Left colon (tissue), 2 donors: ENCODE measurements at regions not wholly inside any gene's neighbourhood (a gene's known extent, or its start where the extent isn't known, plus 50 kb on each side); places are given as distances from the start of the nearest gene placed in this dataset.
"Not testable (repeated sequence)": the region's sequence is repeated elsewhere in the genome, so short reads cannot be mapped to it uniquely, and the experiment has no call there.

Source experiments
- ATAC-seq: fragments of 200-7000 bp; cut with Tn5 transposase; one replicate; pipeline ENCODE4 v1.9.1; 2020; ENCODE audit warnings: mild to moderate bottlenecking, moderate library complexity
- DNase-seq, 2 donors: peaks; one replicate each; pipeline ENCODE4 v3.0.0-alpha.2; 2020
- intact Hi-C, 2 donors: fragments of 100-400 bp; cut with DNase I in 1 of 2; cut with micrococcal nuclease in 1 of 2; formaldehyde crosslinking; loops; one replicate each; pipeline versions ENCODE4 v1.11.2 to v1.14.0; 2022; cut with DNase I, micrococcal nuclease
- donor health status: DM: no; HTN: no; CAD: no.
- donor health status: DM: yes; HTN: yes; CAD: no.

- intact Hi-C loops: no loop called here
- ATAC-seq (no peak), DNase-seq (no peak)
These were observed 580.3 kb upstream of the GJE1 start for GRCh38 chr6:141552463-141552862.

DNA sequence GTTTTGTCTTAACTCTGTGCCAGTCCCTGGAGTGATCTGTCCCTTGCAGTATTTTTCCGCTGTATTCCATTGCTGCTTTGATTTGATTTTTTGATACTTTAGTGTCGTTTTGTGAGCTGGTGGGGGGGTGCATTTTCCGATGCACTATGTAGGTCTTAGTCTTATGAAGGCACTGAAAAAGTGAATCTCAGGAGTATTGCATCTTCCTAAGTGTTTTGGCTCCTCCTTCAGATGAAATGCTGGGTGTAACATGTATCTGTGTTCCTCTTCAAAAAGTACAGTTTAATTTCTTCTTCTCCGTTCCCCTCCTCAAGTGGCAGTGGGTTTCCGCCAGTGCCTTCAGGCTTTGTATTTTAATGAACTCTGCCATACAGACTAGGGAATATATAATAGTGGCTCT, 580.7 kb upstream of the GJE1 start:
- DNase-seq: no peak
- ATAC-seq: no peak
- intact Hi-C loops: no loop called here

DNA sequence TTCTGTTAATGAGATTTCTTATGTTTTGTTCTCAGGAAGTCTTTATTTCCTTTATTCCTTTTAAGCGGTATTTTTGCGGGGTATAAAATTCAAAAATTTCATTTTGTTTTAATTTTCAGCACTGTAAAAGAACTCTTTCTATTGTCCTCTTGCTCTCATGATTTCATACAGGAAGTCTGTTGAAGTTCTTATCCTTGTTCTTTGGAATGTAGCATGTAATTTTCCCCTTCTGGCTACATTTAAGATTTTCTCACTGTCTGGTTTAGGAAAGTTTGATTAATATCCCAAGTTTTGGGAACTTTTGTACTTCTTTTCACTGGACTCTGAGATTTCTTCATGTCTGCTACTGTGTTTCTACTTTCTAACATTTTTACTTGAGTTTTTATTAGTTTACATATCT, 581.4 kb upstream of the GJE1 start:
- ATAC-seq: no peak
- intact Hi-C loops: no loop called here
- DNase-seq: no peak

GRCh38 chr6:141550471-141550870, 582.3 kb upstream of the GJE1 start:
- ATAC-seq (no peak), DNase-seq (no peak)
- intact Hi-C loops: no loop called here

- no peak for ATAC-seq
- no peak for DNase-seq
- intact Hi-C loops: no loop called here
These were observed 583.8 kb upstream of the GJE1 start for GRCh38 chr6:141548966-141549365.

GRCh38 chr6:141541581-141542324, 591.0 kb upstream of the GJE1 start:
- ATAC-seq: no peak
- DNase-seq: no peak
- intact Hi-C loops: no loop called here

GRCh38 chr6:141540207-141540606, 592.5 kb upstream of the GJE1 start:
- ATAC-seq (no peak), DNase-seq (no peak)
- intact Hi-C loops: no loop called here

DNA sequence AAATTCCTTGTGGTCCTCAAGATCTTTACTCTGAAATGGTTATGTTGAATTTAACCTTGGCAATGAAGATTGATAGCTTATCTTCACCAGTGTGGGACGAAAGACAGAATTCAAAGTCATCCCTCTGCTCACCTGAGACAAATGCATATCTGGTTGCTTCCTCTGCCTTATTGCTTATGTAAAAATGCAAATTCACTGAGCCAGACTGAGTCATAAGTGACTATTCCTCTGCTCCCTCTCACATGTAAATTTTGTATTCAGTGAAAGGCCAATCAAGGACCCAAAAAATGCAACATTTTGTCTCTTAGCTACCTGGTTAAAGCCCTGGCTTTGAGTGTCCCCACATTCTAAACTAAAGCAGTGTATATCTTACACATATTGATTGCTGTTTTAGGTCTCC, 593.1 kb upstream of the GJE1 start:
- DNase-seq: no peak
- intact Hi-C loops: no loop called here
- ATAC-seq: no peak

DNA sequence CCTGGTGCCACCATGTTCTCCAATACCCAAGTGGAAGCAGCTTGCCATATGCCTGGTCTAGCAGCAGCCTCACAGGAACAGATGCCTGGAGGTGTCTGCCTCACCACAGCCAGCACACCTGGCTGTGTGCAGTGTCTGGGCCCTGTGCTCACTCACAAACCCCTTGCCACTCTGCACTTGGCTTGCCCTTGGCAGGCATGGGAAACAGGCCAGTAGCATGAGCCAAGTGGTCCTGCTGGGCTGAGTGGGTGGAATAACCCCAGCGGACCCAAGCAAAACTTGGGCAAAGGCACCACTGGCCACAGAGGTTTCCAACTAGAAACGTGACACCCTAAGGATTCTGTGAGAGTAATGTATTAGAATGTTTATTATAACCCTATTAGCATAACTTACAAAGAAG, 600.5 kb upstream of the GJE1 start:
- ATAC-seq: no peak
- intact Hi-C loops: no loop called here

DNA sequence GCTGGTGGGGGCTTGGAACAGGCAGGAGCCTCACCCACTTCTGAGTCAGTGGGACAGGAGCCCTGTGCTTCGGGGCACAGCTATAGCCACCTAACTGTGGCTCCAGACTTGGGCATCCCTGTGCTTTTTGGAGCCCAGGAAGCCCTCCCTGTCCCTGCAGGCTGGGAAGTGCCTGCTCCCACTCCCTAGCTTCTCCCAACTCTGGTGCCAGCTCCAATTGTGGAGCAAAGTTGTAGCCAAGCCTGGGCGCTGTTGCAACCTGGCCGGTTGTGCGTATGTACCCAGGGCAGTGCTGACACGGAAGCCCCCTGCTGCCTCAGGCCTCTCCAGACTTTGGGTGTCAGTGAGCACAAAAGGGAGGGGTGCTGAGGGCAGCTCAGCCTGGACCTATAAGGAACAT, 601.7 kb upstream of the GJE1 start:
- ATAC-seq (no peak), DNase-seq (no peak)
- intact Hi-C loops: no loop called here

More for the DNA sequence above, 600.5 kb upstream of the GJE1 start:
- no peak for DNase-seq

GRCh38 chr6:141528596-141528995, 604.1 kb upstream of the GJE1 start:
- intact Hi-C loops: no loop called here
- ATAC-seq: no peak
- DNase-seq: no peak

DNA sequence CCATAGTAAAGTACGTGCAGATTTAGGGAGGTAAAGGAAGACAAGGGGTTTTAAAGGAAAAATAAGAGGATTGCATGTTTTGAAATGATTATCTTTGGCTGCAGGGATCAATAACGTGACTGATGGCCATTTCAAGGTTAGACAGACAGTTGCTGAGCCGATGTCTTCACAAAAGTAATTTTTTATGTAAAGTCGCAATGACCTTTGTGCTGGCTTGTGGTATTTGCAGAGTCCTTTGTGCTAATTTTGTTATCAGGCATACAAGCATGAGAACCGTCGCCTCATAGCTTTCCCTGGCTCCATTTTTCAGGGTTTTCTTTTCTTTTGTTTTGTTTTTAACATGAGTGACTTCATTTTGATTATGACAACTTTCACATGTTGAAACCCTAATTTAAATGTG, 605.7 kb upstream of the GJE1 start:
- no peak for ATAC-seq
- no peak for DNase-seq

GRCh38 chr6:141521440-141521839, 611.3 kb upstream of the GJE1 start:
- ATAC-seq: no peak
- DNase-seq: no peak
- intact Hi-C loops: no loop called here

More for the DNA sequence above, 605.7 kb upstream of the GJE1 start:
- intact Hi-C loops: no loop called here

DNA sequence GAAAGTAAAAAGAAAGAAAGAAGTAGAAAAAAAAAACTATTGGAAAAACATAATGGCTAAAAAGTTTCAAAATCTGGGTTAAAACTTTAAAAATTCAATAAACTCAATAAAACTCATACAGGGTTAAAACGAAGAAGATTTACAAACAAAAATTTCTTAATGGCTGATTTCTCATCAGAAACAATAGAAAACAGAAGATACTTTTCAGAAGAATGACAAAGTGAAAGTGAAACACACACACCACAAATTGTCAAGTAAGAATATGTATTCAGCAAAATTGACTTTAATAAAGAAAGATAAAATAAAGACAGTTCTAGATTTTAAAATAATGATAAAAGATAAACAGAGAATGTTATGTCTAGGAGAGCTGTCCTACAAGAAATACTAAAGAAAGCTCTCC, 618.9 kb upstream of the GJE1 start:
- ATAC-seq: no peak
- intact Hi-C loops: no loop called here

GRCh38 chr6:141510803-141511202, 621.9 kb upstream of the GJE1 start:
- ATAC-seq: no peak
- no peak for DNase-seq
- intact Hi-C loops: no loop called here

More for the DNA sequence above, 618.9 kb upstream of the GJE1 start:
- DNase-seq: no peak

- intact Hi-C loops, DNase-seq, ATAC-seq: not testable (repeated sequence)
These were observed 626.7 kb upstream of the GJE1 start for GRCh38 chr6:141506062-141506461.

DNA sequence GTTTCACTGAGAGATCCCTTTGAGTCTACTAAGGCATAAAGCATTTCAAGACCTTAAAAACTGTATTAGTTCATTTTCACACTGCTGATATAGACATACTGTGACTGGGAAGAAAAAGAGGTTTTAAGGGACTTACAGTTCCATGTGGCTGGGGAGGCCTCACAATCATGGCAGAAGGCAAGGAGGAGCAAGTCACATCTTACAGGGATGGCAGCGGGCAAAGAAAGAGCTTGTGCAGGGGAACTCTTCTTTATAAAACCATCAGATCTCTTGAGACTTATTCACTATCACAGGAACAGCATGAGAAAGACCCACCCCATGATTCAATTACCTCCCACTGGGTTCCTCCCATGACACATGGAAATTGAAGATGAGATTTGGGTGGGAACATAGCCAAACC, 628.4 kb upstream of the GJE1 start:
- DNase-seq, intact Hi-C loops, ATAC-seq: not testable (repeated sequence)

DNA sequence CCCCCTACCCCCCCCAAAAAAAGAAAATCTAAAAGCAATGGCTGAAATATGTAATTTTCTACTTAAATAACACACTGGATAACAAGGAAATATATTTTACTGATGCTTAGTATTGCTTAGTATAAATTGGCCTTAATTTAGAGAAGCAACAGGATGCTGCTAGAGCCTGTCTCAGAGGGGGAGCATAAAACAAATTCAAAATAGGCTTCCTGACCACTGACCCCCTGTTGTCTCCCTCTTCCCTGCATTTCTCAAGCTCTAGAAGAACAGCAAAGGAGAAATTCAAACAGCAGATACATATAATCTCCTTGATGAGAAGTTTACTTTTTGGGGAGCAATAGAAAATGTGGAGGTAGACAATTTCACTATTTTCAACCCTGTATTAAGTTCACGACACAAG, 631.1 kb upstream of the GJE1 start:
- no peak for DNase-seq
- ATAC-seq: no peak
- intact Hi-C loops: no loop called here

DNA sequence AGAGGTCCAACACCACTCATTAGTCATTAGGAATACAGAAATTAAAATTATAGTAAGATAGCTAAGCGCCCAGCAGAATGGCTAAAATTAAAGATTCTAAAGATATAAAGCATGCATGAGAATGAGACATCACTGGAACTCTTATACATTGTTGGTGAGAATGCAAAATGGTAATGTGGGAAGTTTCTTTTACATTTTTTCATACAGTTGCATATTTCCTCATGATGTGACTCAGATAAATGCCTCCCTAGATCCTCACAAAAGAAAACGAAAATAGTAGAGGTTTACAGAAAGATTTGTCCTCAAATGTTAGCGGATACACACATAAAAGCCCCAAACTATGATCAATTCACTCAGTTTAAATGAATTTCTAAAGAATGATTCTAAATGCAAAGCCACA, 633.7 kb upstream of the GJE1 start:
- DNase-seq (no peak), ATAC-seq (no peak)
- intact Hi-C loops: no loop called here

DNA sequence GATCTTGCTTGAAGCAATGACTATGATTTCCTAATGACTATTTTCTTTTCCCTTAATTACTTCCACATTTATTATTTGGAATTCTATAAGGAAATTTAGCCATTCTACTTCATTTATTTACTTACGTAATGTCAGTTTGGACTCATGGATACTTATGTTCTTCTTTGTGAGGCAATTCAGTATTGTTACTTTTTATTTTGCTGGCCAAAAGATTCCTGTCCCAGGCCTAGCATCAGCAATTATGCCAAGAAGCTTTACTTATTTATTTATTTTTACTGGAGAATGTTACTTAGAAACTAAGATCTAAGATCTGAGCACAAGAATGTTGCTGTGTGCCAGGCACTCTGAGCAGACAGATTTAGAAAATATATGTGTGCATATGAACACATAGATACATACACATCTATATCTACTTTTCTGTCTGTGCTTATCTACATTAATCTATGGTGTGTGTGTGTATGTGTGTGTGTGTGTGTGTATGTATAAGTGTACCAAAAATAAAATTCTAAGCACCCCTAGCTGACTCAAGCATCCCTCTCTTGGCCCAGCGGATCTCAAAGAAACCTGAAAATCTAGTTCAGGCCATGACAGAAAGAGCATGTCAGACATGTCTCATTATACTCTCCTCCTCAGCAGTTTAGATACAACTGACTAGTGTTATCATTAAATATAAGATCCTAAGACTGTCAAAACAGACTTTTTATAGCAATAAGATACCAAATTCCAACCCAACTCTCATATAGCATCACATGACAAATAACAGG, 640.0 kb upstream of the GJE1 start:
- intact Hi-C loops: no loop called here
- ATAC-seq: no peak
- DNase-seq: no peak

DNA sequence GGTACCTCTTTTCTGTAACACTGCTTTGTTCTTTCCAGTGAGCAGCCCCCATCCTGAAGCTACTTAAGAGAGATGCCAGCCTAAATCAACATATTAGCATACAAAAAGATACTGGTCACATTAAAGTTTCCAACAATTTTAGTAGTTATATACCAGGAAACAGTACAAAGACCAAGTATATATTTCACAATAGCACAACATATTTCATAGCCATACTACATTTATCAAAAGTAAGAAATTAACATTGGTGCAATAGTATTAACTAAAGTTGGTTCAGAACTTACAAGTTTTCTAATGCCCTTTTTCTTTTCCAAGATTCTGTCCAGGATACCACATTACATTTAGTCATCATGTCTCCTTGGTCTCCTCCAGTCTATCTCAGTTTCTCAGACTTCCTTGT, 641.0 kb upstream of the GJE1 start:
- DNase-seq (no peak), ATAC-seq (no peak)
- intact Hi-C loops: no loop called here
